GM23338 (cell line): ENCODE measurements at regions not wholly inside any gene's neighbourhood (a gene's known extent, or its start where the extent isn't known, plus 50 kb on each side); places are given as distances from the start of the nearest gene placed in this dataset.

Experiments
- ATAC-seq: fragments of 200-7000 bp; cut with Tn5 transposase; 3 replicates; pipeline ENCODE4 v1.9.1; 2020
- DNase-seq: peaks from one replicate; pipeline ENCODE4 v3.0.0-alpha.2; 2015; ENCODE audit warnings: low spot score
- H2AFZ ChIP-seq: fragments of 200-600 bp; sonication (generic); 2 replicates; pipeline ENCODE4 v1.8.0; 2016; ENCODE audit warnings: antibody characterized with exemption, mild to moderate bottlenecking, moderate library complexity
- H3F3A ChIP-seq: fragments of 200-600 bp; sonication (generic); replicated peaks from 2 replicates; pipeline ENCODE4 v1.8.0; 2017; ENCODE audit warnings: antibody characterized with exemption, mixed run types, low read depth
- H3K27ac ChIP-seq: fragments of 200-600 bp; sonication (generic); 2 replicates; pipeline ENCODE4 v1.6.1; 2016; ENCODE audit warnings: low read depth
- H3K27me3 ChIP-seq: fragments of 200-600 bp; sonication (generic); 2 replicates; pipeline ENCODE4 v1.8.0; 2016; ENCODE audit warnings: mild to moderate bottlenecking, mixed run types, moderate library complexity; ENCODE audit not compliant: insufficient read depth
- H3K36me3 ChIP-seq: fragments of 200-600 bp; sonication (generic); 2 replicates; pipeline ENCODE4 v1.8.0; 2016; ENCODE audit warnings: mild to moderate bottlenecking; ENCODE audit not compliant: insufficient read depth
- H3K4me1 ChIP-seq: fragments of 200-600 bp; sonication (generic); 2 replicates; pipeline ENCODE4 v1.8.0; 2016; ENCODE audit warnings: mild to moderate bottlenecking, moderate library complexity; ENCODE audit not compliant: insufficient read depth
- H3K4me2 ChIP-seq: fragments of 200-600 bp; sonication (generic); 2 replicates; pipeline ENCODE4 v1.7.1; 2017; ENCODE audit warnings: mixed run types
- H3K4me3 ChIP-seq: fragments of 200-600 bp; sonication (generic); 2 replicates; pipeline ENCODE4 v1.6.1; 2016; ENCODE audit warnings: mixed run types
- H3K79me2 ChIP-seq: fragments of 200-600 bp; sonication (generic); replicated peaks from 2 replicates; pipeline ENCODE4 v1.8.0; 2017; ENCODE audit warnings: mild to moderate bottlenecking; ENCODE audit not compliant: insufficient read depth
- H3K9me2 ChIP-seq: fragments of 200-600 bp; sonication (generic); 2 replicates; pipeline ENCODE4 v1.8.0; 2017; ENCODE audit not compliant: insufficient read depth
- H4K20me1 ChIP-seq: fragments of 200-600 bp; sonication (generic); replicated peaks from 2 replicates; pipeline ENCODE4 v1.8.0; 2017; ENCODE audit warnings: mild to moderate bottlenecking; ENCODE audit not compliant: insufficient read depth
- H3K27ac Mint-ChIP-seq: 2 replicates; pipeline ENCODE4 v1.8.0; 2020; ENCODE audit warnings: inconsistent platforms, mild to moderate bottlenecking, moderate library complexity, mixed read lengths
- H3K27me3 Mint-ChIP-seq: 3 replicates; pipeline ENCODE4 v1.8.0; 2022; ENCODE audit warnings: low read depth, mild to moderate bottlenecking, moderate library complexity, mixed read lengths, inconsistent platforms; ENCODE audit not compliant: insufficient read depth, poor library complexity
- H3K36me3 Mint-ChIP-seq: 3 replicates; pipeline ENCODE4 v1.8.0; 2021; ENCODE audit warnings: low read depth, mild to moderate bottlenecking, inconsistent platforms, moderate library complexity, mixed read lengths
- H3K4me1 Mint-ChIP-seq: 3 replicates; pipeline ENCODE4 v1.8.0; 2020; ENCODE audit warnings: mild to moderate bottlenecking, inconsistent platforms, mixed read lengths
- H3K4me3 Mint-ChIP-seq: 3 replicates; pipeline ENCODE4 v1.8.0; 2021; ENCODE audit warnings: moderate library complexity, mild to moderate bottlenecking, inconsistent platforms, mixed read lengths
- H3K9me3 Mint-ChIP-seq: 3 replicates; pipeline ENCODE4 v1.8.0; 2020; ENCODE audit warnings: moderate library complexity, mild to moderate bottlenecking, inconsistent platforms, mixed read lengths
- CTCF ChIP-seq, 2 experiments: fragments of 200-600 bp in 1 of 2; sonication (generic) in 1 of 2; conservative IDR thresholded peaks; 2 replicates each; pipeline versions ENCODE4 v1.5.1 to v1.6.1; 2016 to 2017; ENCODE audit warnings: antibody characterized with exemption in 2 of 2, low read depth in 2 of 2, mild to moderate bottlenecking in 2 of 2, moderate library complexity in 1 of 2
- ETS1 ChIP-seq: IDR thresholded peaks from 2 replicates; pipeline ENCODE4 v1.6.1; 2016; ENCODE audit warnings: antibody characterized with exemption
- EZH2phosphoT487 ChIP-seq: fragments of 200-600 bp; sonication (generic); IDR thresholded peaks from one replicate; pipeline ENCODE4 v1.8.1; 2018; ENCODE audit warnings: antibody characterized with exemption; ENCODE audit not compliant: unreplicated experiment
- JUNB ChIP-seq: IDR thresholded peaks from one replicate; pipeline ENCODE4 v1.6.1; 2016; ENCODE audit warnings: antibody characterized with exemption; ENCODE audit not compliant: unreplicated experiment
- NANOG ChIP-seq: IDR thresholded peaks from 2 replicates; pipeline ENCODE4 v1.6.1; 2016; ENCODE audit warnings: antibody characterized with exemption, borderline replicate concordance
- POLR2AphosphoS5 ChIP-seq: IDR thresholded peaks from 2 replicates; pipeline ENCODE4 v1.6.1; 2016; ENCODE audit warnings: antibody characterized with exemption, low read depth
- REST ChIP-seq: IDR thresholded peaks from one replicate; pipeline ENCODE4 v1.6.1; 2018; ENCODE audit warnings: antibody characterized with exemption; ENCODE audit not compliant: unreplicated experiment
- STAT1 ChIP-seq: IDR thresholded peaks from one replicate; pipeline ENCODE4 v1.6.1; 2016; ENCODE audit warnings: antibody characterized with exemption; ENCODE audit not compliant: unreplicated experiment
- ZNF331 ChIP-seq: fragments of 250-450 bp; sonication (Bioruptor Pico); IDR thresholded peaks from 2 replicates; pipeline ENCODE4 v1.5.0; 2020; ENCODE audit warnings: low read depth, mild to moderate bottlenecking, moderate library complexity
- ZNF462 ChIP-seq: fragments of 250-450 bp; sonication (Bioruptor Pico); IDR thresholded peaks from 2 replicates; pipeline ENCODE4 v1.5.0; 2020; ENCODE audit warnings: mild to moderate bottlenecking, moderate library complexity

GRCh38 chr5:174626369-174626920 lies 97.9 kb upstream of the MSX2 start:
- no peak for ATAC-seq
- Histone ChIP-seq H3K36me3 (no peaks in the 10 kb centered on the region), H3K4me2 (0 out of 2 replicates have a peak overlapping the region, but pooled peaks have one; percentile 24), H3K9me2 (no peaks in the 10 kb centered on the region), H3K4me3 (no peak overlapping the region), H3K4me1 (peaks cover 13% of the 10 kb centered on the region), H3K27ac (no peak overlapping the region), H3K79me2 (no peaks in the 10 kb centered on the region), H3F3A (no peaks in the 10 kb centered on the region), H3K27me3 (no peaks in the 10 kb centered on the region), H2AFZ (peak overlapping the region; percentile 72; the same call in 1 of the 2 replicates), H4K20me1 (no peaks in the 10 kb centered on the region)
- DNase-seq = no peak
- H3K4me1 Mint-ChIP-seq = peaks cover 10% of the 10 kb centered on the region; the same call in 2 of the 3 replicates
- H3K9me3 Mint-ChIP-seq = no peaks in the 10 kb centered on the region
- TF ChIP-seq ZNF331 (CRISPR knock-in tag) (no peak), JUNB (no peak), EZH2phosphoT487 (no peak), STAT1 (no peak), REST (no peak), NANOG (no peak), CTCF (conservative IDR thresholded peaks at IDR 0.05; ENCODE audit: low read depth in 2 of 2) (no peak), ETS1 (no peak), POLR2AphosphoS5 (no peak), ZNF462 (CRISPR knock-in tag) (no peak)
- H3K36me3 Mint-ChIP-seq = no peaks in the 10 kb centered on the region
- no peak overlapping the region for H3K4me3 Mint-ChIP-seq
- H3K27me3 Mint-ChIP-seq = no peaks in the 10 kb centered on the region
- H3K27ac Mint-ChIP-seq = no peak overlapping the region
